ENCODE measurements at regions not wholly inside any gene's neighbourhood (a gene's known extent, or its start where the extent isn't known, plus 50 kb on each side); places are given as distances from the start of the nearest gene placed in this dataset.
"Not testable (repeated sequence)": the region's sequence is repeated elsewhere in the genome, so short reads cannot be mapped to it uniquely, and the experiment has no call there.

DNA sequence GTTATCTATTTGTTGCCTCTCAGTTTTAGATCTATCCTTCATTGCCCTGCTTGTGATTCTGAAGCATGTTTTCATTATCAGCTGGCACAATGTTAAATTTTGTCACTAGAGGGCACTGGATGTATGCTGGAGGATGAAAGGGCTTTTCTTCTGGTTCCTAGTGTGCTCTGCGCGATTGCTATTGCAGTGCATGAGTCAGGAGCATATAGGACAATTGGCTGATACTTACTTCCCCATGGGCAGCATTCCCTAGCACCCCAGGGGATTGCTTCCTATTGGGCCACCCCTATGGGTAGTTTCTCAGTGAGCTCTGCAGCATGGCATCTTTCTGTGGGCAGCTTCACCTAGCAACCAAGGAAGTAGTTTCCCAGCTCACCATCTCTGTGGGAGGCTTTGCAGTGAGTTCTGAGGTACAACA lies 280.3 kb upstream of the SYNCRIP start:
- Mint-ChIP-seq H3K4me3 (no peak overlapping the region), H3K27ac (no peak overlapping the region), H3K9me3 (no peaks in the 10 kb centered on the region), H3K27me3 (no peaks in the 10 kb centered on the region), H3K4me1 (no peaks in the 10 kb centered on the region)
- peak; percentile 73 for ATAC-seq
- peak; percentile 5 to 8 for DNase-seq

DNA sequence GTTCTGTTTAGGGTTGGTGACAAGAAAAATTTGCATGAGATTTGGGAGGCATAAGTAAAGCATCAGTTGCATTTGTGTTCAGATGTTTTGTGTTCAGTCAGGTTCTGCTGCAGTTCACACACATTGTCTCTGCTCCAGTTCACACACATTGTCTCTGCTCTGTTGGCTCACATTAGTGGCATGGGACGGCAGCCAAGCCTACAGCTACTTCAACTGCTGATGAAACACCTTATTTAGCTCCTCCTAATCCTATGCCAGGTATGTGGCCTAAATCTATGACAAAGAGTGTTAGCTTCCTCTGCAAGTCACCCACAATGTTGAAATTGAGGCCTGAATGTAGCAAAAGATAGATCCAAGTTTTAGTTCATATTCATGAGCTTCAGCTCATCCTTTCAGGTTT lies 278.1 kb upstream of the SYNCRIP start:
- Mint-ChIP-seq H3K27ac (no peak overlapping the region), H3K4me1 (no peaks in the 10 kb centered on the region), H3K9me3 (no peaks in the 10 kb centered on the region), H3K27me3 (no peaks in the 10 kb centered on the region), H3K4me3 (no peak overlapping the region)
- DNase-seq (no peak), ATAC-seq (no peak)

DNA sequence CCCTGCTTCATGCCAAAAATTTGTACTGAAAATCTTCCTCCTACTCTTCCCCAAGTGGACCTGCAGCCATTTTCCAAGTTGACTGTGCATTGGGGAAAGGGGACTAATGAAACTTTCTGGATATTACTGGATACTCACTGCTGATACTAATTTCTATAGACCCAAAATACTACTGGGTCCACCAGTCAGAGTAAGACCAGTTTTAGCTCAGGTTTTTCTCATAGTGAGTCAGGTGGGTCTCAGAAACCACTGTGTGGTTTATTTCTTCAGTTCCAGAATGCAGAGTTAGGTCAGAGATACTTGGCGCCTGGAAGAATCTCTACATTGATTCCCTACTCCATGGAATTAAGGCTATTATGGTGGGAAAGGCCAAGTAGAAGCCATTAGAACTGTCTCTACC lies 274.8 kb upstream of the SYNCRIP start:
- H3K27ac Mint-ChIP-seq: no peak overlapping the region
- H3K4me3 Mint-ChIP-seq: no peak overlapping the region
- no peak for ATAC-seq
- H3K4me1 Mint-ChIP-seq: no peaks in the 10 kb centered on the region
- no peaks in the 10 kb centered on the region for H3K27me3 Mint-ChIP-seq
- no peak for DNase-seq
- H3K9me3 Mint-ChIP-seq: no peaks in the 10 kb centered on the region

DNA sequence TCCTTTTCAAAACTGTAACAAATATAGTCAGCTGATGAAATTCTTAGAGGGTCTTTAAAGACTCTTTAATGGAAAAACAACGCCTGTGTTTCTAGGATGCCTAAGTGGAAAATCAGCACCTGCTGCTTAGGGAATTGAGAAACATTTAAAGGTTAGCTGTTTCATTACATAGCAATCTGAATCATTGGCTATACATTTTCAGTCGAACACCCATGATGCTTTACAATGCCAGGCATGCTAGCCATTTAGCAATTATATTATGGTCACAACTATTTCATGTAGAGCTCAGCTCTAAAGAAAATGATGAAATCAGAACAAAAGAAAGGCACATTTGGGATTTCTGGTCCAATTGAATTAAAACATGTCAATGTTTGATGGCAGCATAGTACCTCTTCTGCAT lies 270.3 kb upstream of the SYNCRIP start:
- Mint-ChIP-seq H3K4me1 (no peaks in the 10 kb centered on the region), H3K9me3 (no peaks in the 10 kb centered on the region), H3K27ac (no peak overlapping the region), H3K27me3 (no peaks in the 10 kb centered on the region), H3K4me3 (no peak overlapping the region)
- DNase-seq: no peak
- ATAC-seq: no peak

DNA sequence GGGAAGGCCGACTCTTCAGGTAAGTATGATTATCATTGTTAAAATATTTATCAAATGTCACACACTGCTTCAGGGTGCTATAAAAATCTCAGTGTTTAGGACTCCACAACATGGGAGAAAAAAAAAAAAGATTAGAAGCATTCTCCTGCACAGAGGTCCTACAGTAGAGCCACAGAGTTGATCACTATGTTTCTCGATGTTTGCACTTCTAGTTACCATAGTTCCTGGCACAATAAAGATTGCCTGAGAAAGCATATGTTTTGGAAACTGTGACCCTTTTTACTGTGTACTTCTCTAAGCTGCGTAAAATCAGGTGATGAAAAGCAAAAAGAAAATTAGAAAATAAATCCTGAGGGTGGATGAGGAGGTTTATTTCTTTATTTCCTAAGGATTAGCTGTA lies 269.9 kb upstream of the SYNCRIP start:
- DNase-seq (no peak), ATAC-seq (no peak)
- no peaks in the 10 kb centered on the region for H3K27me3 Mint-ChIP-seq
- H3K27ac Mint-ChIP-seq: no peak overlapping the region
- peaks cover 0 to 3% of the 10 kb centered on the region in 2 donors for H3K9me3 Mint-ChIP-seq
- no peaks in the 10 kb centered on the region for H3K4me1 Mint-ChIP-seq
- no peak overlapping the region for H3K4me3 Mint-ChIP-seq

DNA sequence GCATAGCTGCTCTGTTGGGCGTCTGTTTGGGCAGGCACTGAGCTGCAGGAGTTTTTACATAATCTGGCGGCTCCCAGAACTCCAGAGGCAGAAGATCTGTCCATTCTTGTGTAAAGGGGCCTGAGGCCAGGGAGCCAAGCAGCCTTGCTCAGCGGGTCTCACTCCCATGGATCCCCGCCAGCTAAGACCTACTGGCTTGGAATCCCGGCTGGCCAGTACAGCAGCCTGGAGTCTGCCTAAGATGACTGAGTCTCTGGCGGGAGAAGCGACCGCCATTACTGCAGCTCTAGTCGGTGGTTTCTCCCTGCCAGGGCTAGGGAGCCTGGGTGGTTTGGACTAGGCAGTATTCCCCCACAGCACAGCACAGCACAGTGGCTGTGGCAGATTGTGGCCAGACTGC lies 268.4 kb upstream of the SYNCRIP start:
- DNase-seq: no peak
- no peak for ATAC-seq
- Mint-ChIP-seq H3K9me3 (peaks cover 0 to 7% of the 10 kb centered on the region in 2 donors), H3K4me3 (no peak overlapping the region), H3K27me3 (peaks cover 2% of the 10 kb centered on the region), H3K4me1 (no peaks in the 10 kb centered on the region), H3K27ac (no peak overlapping the region)

DNA sequence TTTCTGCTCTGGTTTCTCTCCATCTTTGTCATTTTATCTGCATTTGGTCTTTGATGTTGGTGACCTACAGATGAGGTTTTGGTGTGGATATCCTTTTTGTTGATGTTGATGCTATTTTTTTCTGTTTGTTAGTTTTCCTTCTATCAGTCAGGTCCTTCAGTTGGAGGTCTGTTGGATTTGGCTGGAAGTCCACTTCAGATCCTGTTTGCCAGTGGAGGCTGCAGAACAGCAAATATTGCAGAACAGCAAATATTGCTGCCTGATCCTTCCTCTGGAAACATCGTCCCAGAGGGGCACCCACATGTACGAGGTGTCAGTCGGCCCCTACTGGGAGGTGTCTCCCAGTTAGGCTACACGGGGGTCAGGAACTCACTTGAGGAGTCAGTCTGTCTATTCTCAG lies 265.4 kb upstream of the SYNCRIP start:
- not testable (repeated sequence) for H3K4me1 Mint-ChIP-seq, H3K27me3 Mint-ChIP-seq, DNase-seq, H3K27ac Mint-ChIP-seq, H3K9me3 Mint-ChIP-seq, ATAC-seq, H3K4me3 Mint-ChIP-seq

DNA sequence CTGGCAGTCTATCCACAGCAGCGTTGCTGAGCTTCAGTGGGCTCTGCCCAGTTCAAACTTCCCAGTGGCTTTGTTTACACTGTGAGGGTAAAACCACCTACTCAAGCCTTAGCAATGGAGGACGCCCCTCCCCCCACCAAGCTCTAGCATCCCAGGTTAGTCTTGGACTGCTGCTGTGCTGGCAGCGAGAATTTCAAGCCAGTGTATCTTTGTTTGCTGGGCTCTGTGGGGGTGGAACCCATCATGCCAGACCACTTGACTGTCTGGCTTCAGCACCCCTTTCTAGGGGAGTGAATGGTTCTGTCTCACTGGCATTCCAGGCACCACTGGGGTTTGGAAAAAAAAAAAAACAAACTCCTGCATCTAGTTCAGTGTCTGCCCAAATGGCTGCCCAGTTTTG lies 249.7 kb upstream of the SYNCRIP start:
- DNase-seq (no peak), ATAC-seq (no peak)
- no peak overlapping the region for H3K4me3 Mint-ChIP-seq
- H3K27ac Mint-ChIP-seq: no peak overlapping the region
- no peaks in the 10 kb centered on the region for H3K27me3 Mint-ChIP-seq
- H3K4me1 Mint-ChIP-seq: no peaks in the 10 kb centered on the region
- H3K9me3 Mint-ChIP-seq: peaks cover 11 to 18% of the 10 kb centered on the region in 2 donors

DNA sequence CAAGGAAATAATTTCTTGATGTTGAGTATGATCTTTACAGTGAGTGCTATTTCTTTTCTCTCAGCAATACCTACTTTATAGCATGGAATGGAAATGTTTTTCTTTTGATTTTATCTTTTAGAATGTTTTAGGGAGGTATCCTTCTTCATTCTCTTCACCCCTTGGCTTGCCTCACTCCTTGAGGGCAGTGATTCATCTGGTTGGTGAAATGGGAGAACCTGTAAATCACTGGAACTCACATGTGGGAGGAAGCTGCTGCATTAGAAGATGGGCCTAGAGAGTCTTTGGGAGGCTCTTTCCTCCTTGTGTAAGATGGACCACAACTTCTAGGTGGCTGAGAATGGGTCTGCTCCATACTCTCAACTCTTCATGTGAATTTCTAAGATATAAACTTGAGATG lies 244.8 kb upstream of the SYNCRIP start:
- H3K4me1 Mint-ChIP-seq: no peaks in the 10 kb centered on the region
- ATAC-seq: no peak
- H3K4me3 Mint-ChIP-seq: no peak overlapping the region
- H3K27me3 Mint-ChIP-seq: no peaks in the 10 kb centered on the region
- no peak overlapping the region for H3K27ac Mint-ChIP-seq
- peaks cover 11 to 15% of the 10 kb centered on the region in 2 donors for H3K9me3 Mint-ChIP-seq
- no peak for DNase-seq

DNA sequence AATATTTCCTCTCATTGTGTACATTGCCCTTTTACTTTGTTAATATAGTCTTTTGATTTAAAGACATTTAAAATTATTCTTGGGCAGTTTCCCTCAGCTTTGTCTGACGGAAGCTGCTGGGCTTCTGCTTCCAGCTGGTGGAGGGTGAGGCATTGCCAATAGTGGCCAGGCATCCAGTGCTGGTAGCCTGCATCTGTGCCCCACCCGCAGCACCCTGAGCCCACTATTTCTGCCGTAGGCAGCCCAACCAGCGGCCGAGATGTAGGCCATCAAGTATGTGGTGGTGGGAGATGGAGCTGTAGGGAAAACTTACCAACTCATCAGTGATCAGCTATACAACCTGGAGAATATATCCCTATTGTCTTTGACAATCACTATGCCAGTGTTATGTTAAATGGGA lies 226.0 kb upstream of the SYNCRIP start:
- H3K9me3 Mint-ChIP-seq: no peaks in the 10 kb centered on the region
- H3K4me3 Mint-ChIP-seq: no peak overlapping the region
- no peak for ATAC-seq
- H3K27me3 Mint-ChIP-seq: no peaks in the 10 kb centered on the region
- no peak for DNase-seq
- no peak overlapping the region for H3K27ac Mint-ChIP-seq
- H3K4me1 Mint-ChIP-seq: no peaks in the 10 kb centered on the region

DNA sequence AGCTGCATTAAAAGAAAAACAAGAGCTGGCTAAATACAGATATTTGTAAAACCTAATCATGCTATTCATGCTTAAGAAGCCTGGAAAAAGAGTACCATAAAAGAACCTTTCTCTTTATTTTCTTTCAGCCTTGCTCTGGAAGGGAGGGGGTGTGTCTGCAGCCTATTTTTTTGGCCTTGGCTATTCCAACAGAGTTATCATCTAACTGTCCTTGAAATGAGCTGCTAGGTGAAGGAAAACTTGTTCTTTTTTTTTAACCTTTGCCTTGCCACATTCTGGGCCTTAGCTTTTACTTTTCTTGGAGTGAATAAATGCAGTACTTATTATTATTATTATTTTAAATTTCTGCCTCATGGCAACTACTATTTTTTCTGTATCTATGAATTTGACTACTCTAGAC lies 224.9 kb upstream of the SYNCRIP start:
- Mint-ChIP-seq H3K9me3 (no peaks in the 10 kb centered on the region), H3K4me1 (no peaks in the 10 kb centered on the region), H3K27ac (no peak overlapping the region), H3K4me3 (no peak overlapping the region), H3K27me3 (no peaks in the 10 kb centered on the region)
- no peak for ATAC-seq
- no peak for DNase-seq

DNA sequence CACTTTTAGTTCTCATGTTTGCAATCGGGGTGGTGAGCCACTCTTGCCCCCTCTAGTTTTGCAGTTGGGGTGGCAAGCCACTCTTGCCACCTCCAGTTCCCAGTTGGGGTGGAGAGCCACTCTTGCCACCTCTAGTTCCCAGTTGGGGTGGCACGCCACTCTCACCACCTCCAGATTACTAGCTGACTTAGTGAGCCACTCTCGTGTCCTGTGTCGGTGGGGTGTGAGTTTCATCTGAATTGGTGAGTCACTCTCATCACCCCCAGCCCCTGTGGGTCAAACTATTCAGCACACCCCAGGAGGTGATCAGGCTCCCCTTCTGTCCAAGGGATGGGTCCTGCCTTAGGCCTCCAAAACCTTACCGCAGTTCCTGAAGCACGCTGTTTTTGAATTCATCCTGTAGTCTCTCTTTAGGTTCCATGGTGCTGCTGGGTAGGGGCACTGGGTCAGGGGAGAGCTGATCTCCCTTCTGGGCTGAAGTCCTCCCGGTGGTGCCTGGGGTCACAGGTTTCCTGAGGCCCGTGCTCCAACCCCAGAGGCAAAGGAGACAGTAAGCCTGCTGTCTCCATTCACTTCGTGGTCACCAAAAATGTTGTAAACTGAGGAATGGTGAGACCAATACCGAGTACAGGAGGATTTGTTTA lies 224.2 kb upstream of the SYNCRIP start:
- Mint-ChIP-seq H3K4me1 (no peaks in the 10 kb centered on the region), H3K4me3 (no peak overlapping the region), H3K27me3 (no peaks in the 10 kb centered on the region), H3K27ac (no peak overlapping the region), H3K9me3 (no peaks in the 10 kb centered on the region)
- ATAC-seq: peak; percentile 12
- no peak for DNase-seq

DNA sequence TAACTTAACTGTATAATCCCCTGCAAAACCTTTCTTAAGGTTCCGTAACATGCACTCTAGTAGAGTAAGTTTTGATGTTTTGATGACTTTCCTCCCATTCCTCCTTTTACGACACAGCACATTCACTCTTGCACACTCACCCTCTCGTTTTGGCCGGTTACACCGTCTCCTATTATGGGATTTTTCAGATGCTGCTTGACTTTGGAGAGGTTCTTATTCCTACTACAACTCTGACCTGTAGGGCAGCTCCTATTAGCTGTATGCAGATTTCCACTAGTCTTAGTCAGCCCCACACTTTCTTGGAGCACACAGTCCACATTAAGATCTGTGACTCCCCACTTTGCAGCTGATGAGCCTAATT lies 223.7 kb upstream of the SYNCRIP start:
- no peaks in the 10 kb centered on the region for H3K4me1 Mint-ChIP-seq
- H3K4me3 Mint-ChIP-seq: no peak overlapping the region
- ATAC-seq: no peak

DNA sequence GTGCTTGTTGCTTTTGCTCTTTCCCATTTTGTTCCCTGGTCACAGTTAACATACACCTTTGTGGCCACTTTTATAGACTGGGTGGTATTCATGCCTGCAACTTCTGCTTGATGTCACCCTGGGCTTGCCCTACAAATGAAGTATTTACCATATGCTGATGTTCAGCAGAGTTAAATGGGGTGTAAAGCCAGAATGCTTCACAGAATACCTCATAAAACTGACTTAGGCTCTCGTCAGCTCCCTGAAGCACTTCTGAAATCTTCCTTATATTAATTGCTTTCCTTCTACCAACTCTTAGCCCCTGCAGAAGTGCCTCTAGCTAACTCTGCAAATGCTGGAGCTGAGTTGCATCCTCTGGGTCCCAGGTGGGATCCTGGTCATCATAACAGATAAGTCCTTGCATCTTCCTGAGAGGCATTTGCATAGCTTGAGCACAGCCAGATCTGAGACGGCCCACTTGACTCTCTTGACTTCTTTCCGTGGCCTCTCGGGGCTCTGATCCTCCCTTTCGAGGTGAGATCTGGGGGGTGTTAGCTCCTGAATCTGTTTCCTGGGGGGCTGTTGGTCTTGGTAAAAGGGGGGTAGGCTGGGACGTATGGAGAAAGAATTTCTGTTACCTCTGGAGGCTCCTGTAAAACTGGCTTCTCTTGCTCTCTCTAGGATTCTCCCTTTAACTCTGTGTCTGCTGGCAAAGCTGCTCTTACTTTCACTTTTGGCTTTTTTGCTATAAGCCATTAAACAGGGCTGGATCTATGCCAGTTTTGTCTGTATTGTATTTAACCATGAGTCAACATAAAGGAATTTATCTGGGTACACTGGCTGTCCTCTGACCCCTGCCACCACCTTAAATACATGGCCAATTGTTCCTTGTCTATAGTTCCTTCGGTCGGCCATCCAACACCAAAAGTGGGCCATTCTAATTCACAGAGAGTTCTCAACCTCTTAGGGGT lies 223.0 kb upstream of the SYNCRIP start:
- ATAC-seq (peak; percentile 63), DNase-seq (peak in 1 of 2 donors; percentile 4)
- no peaks in the 10 kb centered on the region for H3K4me1 Mint-ChIP-seq
- H3K9me3 Mint-ChIP-seq: no peaks in the 10 kb centered on the region
- H3K27ac Mint-ChIP-seq: no peak overlapping the region
- peaks cover 1% of the 10 kb centered on the region for H3K27me3 Mint-ChIP-seq
- H3K4me3 Mint-ChIP-seq: no peak overlapping the region

More for the DNA sequence above, 223.7 kb upstream of the SYNCRIP start:
- DNase-seq: no peak
- H3K27me3 Mint-ChIP-seq: no peaks in the 10 kb centered on the region
- no peaks in the 10 kb centered on the region for H3K9me3 Mint-ChIP-seq
- no peak overlapping the region for H3K27ac Mint-ChIP-seq

DNA sequence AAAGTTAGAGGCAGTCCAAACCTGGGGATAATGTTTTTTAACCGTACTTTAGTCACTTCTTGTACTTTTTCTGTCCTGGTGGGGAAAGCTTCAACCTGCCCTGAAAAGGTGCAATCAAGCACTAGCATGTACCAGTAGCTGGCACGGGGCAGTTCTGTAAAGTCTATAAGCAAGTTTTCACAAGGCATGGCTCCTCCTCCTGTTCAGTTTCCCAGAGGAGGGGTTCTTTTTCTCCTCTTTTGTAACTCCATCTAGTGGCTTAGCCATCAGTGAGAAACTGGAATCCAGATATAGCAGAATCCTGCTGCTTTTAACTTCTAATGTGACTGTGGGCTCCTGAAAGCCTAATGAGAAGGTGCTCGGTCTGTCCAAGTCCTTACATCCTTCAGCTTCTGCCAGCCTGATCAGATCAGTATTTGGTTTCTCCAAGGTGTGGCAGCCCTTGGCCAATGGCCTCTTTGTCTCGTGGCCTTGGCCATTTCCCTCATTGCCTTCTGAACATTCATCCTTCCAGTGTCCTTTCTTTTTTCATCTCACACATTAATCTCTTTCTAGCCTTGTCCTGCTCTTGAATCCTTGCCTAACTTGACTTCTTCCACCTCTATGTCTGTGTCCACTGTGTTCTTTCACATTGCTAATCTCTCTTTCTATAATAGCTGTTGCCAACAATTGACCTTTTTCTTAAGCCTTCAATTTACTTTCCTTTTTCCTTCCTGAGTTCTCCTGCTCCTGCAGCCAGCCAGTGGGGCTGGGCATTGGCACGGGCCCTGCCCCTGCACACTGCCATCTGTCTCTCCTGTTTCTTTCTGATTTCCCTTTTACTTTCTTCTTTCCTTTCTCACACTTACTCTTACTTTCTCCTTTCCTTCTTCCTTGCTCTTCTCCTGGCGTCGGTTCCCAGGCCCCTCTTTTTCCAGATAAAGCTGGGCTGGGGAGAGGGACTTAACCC lies 222.0 kb upstream of the SYNCRIP start:
- no peak overlapping the region for H3K4me3 Mint-ChIP-seq
- no peak overlapping the region for H3K27ac Mint-ChIP-seq
- ATAC-seq (no peak), DNase-seq (no peak)
- no peaks in the 10 kb centered on the region for H3K9me3 Mint-ChIP-seq
- H3K27me3 Mint-ChIP-seq: peaks cover 10% of the 10 kb centered on the region
- H3K4me1 Mint-ChIP-seq: no peaks in the 10 kb centered on the region

Data from stimulated activated naive CD8-positive, alpha-beta T cell treated with anti-CD3 and anti-CD28 coated beads, Interleukin-15, amount 100 ng/mL, for 72 hours (primary cell).